ENCODE measurements at regions not wholly inside any gene's neighbourhood (a gene's known extent, or its start where the extent isn't known, plus 50 kb on each side); places are given as distances from the start of the nearest gene placed in this dataset.

- no peak for TF ChIP-seq EZH2 (IDR thresholded peaks at IDR 0.05)
- TF ChIP-seq POLR2AphosphoS5 (IDR thresholded peaks at IDR 0.05; ENCODE audit: borderline replicate concordance, low read depth, low read length): no peak
These were observed 339.9 kb upstream of the RBMS3 start for GRCh38 chr3:28940994-28941393.

Measured in SK-N-MC (cell line).